Liver (tissue), 8 donors: ENCODE measurements at regions not wholly inside any gene's neighbourhood (a gene's known extent, or its start where the extent isn't known, plus 50 kb on each side); places are given as distances from the start of the nearest gene placed in this dataset.
A peak's percentile ranks its signal among the peaks of the same experiment; 100 is the strongest.

Experiments
- DNase-seq: peaks from one replicate; pipeline ENCODE4 v3.0.0-alpha.2; 2017; ENCODE audit warnings: low spot score
- H3K27ac ChIP-seq, 2 donors: one replicate each; pipeline ENCODE4 v1.7.0; 2013; ENCODE audit warnings: inconsistent platforms in 2 of 2, low read length in 2 of 2, control low read depth in 1 of 2, low read depth in 1 of 2, mild to moderate bottlenecking in 1 of 2
- H3K27me3 ChIP-seq, 4 donors: one replicate each; pipeline versions ENCODE4 v1.6.1 to v1.7.0; 2013; ENCODE audit warnings: low read length in 3 of 4, inconsistent platforms in 1 of 4, mild to moderate bottlenecking in 1 of 4, moderate library complexity in 1 of 4; ENCODE audit not compliant: control insufficient read depth in 4 of 4, insufficient read depth in 4 of 4
- H3K36me3 ChIP-seq, 4 donors: one replicate each; pipeline versions ENCODE4 v1.6.1 to v1.7.0; 2013; ENCODE audit warnings: low read length in 3 of 4, mild to moderate bottlenecking in 3 of 4, low read depth in 1 of 4, moderate library complexity in 1 of 4; ENCODE audit not compliant: control insufficient read depth in 4 of 4, insufficient read depth in 3 of 4
- H3K4me1 ChIP-seq, 4 donors: one replicate each; pipeline versions ENCODE4 v1.6.1 to v1.7.0; 2013; ENCODE audit warnings: low read length in 3 of 4, mild to moderate bottlenecking in 3 of 4, moderate library complexity in 1 of 4; ENCODE audit not compliant: control insufficient read depth in 4 of 4, insufficient read depth in 4 of 4
- H3K4me3 ChIP-seq, 3 donors: one replicate each; pipeline versions ENCODE4 v1.6.1 to v1.7.0; 2013; ENCODE audit warnings: low read length in 3 of 3, control low read depth in 1 of 3, low read depth in 1 of 3, mild to moderate bottlenecking in 1 of 3
- H3K9ac ChIP-seq, 2 donors: one replicate each; pipeline ENCODE4 v1.7.0; 2013; ENCODE audit warnings: low read length in 2 of 2, mild to moderate bottlenecking in 2 of 2, moderate library complexity in 2 of 2, control low read depth in 1 of 2, low read depth in 1 of 2
- H3K9me3 ChIP-seq, 4 donors: one replicate each; pipeline versions ENCODE4 v1.6.1 to v1.7.0; 2013; ENCODE audit warnings: low read length in 3 of 4; ENCODE audit not compliant: control insufficient read depth in 4 of 4
- ATF3 ChIP-seq: IDR thresholded peaks from 2 replicates; pipeline ENCODE4 v1.6.1; 2016; ENCODE audit warnings: antibody characterized with exemption
- CTCF ChIP-seq: fragments of 150-350 bp; IDR thresholded peaks from 2 replicates; pipeline ENCODE4 v1.5.1; 2017; ENCODE audit warnings: improper control_type of control experiment, low read depth, low read length; ENCODE audit not compliant: missing input control
- EGR1 ChIP-seq, 2 donors: IDR thresholded peaks; 2 replicates each; pipeline ENCODE4 v1.6.1; 2016 to 2018; ENCODE audit warnings: antibody characterized with exemption in 2 of 2, low read depth in 2 of 2
- FOXA1 ChIP-seq: IDR thresholded peaks from 2 replicates; pipeline ENCODE4 v1.6.1; 2016; ENCODE audit warnings: antibody characterized with exemption
- FOXA2 ChIP-seq: IDR thresholded peaks from 2 replicates; pipeline ENCODE4 v1.6.1; 2016; ENCODE audit warnings: antibody characterized with exemption
- GABPA ChIP-seq, 2 donors: IDR thresholded peaks in 1 of 2; conservative IDR thresholded peaks in 1 of 2; 2 replicates each; pipeline ENCODE4 v1.6.1; 2016; ENCODE audit warnings: antibody characterized with exemption in 2 of 2, mild to moderate bottlenecking in 1 of 2, moderate library complexity in 1 of 2
- HNF4A ChIP-seq, 2 donors: conservative IDR thresholded peaks; 2 replicates each; pipeline ENCODE4 v1.6.1; 2016; ENCODE audit warnings: antibody characterized with exemption in 2 of 2, mild to moderate bottlenecking in 2 of 2
- HNF4G ChIP-seq: IDR thresholded peaks from 2 replicates; pipeline ENCODE4 v1.6.1; 2016; ENCODE audit warnings: antibody characterized with exemption
- JUND ChIP-seq, 2 donors: IDR thresholded peaks; 2 replicates each; pipeline ENCODE4 v1.6.1; 2016; ENCODE audit warnings: antibody characterized with exemption in 2 of 2
- MAX ChIP-seq: IDR thresholded peaks from 2 replicates; pipeline ENCODE4 v1.6.1; 2016; ENCODE audit warnings: antibody characterized with exemption
- NR2F2 ChIP-seq: IDR thresholded peaks from 2 replicates; pipeline ENCODE4 v1.6.1; 2016; ENCODE audit warnings: antibody characterized with exemption
- RAD21 ChIP-seq, 2 donors: IDR thresholded peaks; 2 replicates each; pipeline ENCODE4 v1.6.1; 2016; ENCODE audit warnings: antibody characterized with exemption in 2 of 2, mild to moderate bottlenecking in 2 of 2
- REST ChIP-seq: IDR thresholded peaks from 2 replicates; pipeline ENCODE4 v1.6.1; 2016; ENCODE audit warnings: antibody characterized with exemption, mild to moderate bottlenecking
- RXRA ChIP-seq, 2 donors: IDR thresholded peaks; 2 replicates each; pipeline ENCODE4 v1.6.1; 2017 to 2018; ENCODE audit warnings: antibody characterized with exemption in 2 of 2, mild to moderate bottlenecking in 1 of 2
- SP1 ChIP-seq: IDR thresholded peaks from 2 replicates; pipeline ENCODE4 v1.6.1; 2018; ENCODE audit warnings: antibody characterized with exemption, mild to moderate bottlenecking
- TAF1 ChIP-seq: conservative IDR thresholded peaks from 2 replicates; pipeline ENCODE4 v1.6.1; 2016; ENCODE audit warnings: antibody characterized with exemption, mild to moderate bottlenecking
- YY1 ChIP-seq: IDR thresholded peaks from 2 replicates; pipeline ENCODE4 v1.6.1; 2016; ENCODE audit warnings: antibody characterized with exemption, mild to moderate bottlenecking
- ZBTB33 ChIP-seq: IDR thresholded peaks from 2 replicates; pipeline ENCODE4 v1.6.1; 2016; ENCODE audit warnings: antibody characterized with exemption
- WGBS: extraction: QIAGEN DNeasy Blood & Tissue Kit; methylation state at CpG from one replicate; pipeline ENCODE4 v1.1.7; 2013; 5-methylcytosine and 5-hydroxymethylcytosine counted together
- donor health status: healthy.
- donor health status: healthy.
- donor health status: healthy.
- donor health status: healthy.
- donor health status: healthy.

- Histone ChIP-seq H3K9me3 (peaks cover 0 to 10% (median 3%) of the 10 kb centered on the region in 4 donors), H3K27ac (no peak overlapping the region), H3K36me3 (no peaks in the 10 kb centered on the region), H3K9ac (no peak overlapping the region), H3K4me1 (peaks cover 0 to 24% (median 16%) of the 10 kb centered on the region in 4 donors), H3K4me3 (peak overlapping the region in 1 of 3 donors; percentile 0), H3K27me3 (no peaks in the 10 kb centered on the region)
- DNase-seq, result no peak
- TF ChIP-seq REST, result no peak
- no peak for TF ChIP-seq EGR1 (IDR thresholded peaks at IDR 0.05; ENCODE audit: low read depth in 2 of 2)
- TF ChIP-seq FOXA2, result no peak
- no peak for TF ChIP-seq GABPA (IDR thresholded peaks at IDR 0.05 in 1 of 2, conservative IDR thresholded peaks at IDR 0.05 in 1 of 2)
- no peak for TF ChIP-seq YY1
- no peak for TF ChIP-seq JUND (IDR thresholded peaks at IDR 0.05)
- no peak for TF ChIP-seq TAF1
- no peak for TF ChIP-seq HNF4G
- TF ChIP-seq RAD21 (IDR thresholded peaks at IDR 0.05), result no peak
- no peak for TF ChIP-seq SP1
- TF ChIP-seq FOXA1, result no peak
- TF ChIP-seq HNF4A (conservative IDR thresholded peaks at IDR 0.05), result no peak
- TF ChIP-seq ATF3, result no peak
- no peak for TF ChIP-seq CTCF
- TF ChIP-seq MAX, result no peak
- TF ChIP-seq NR2F2, result no peak
- no peak for TF ChIP-seq ZBTB33
- no peak for TF ChIP-seq RXRA (IDR thresholded peaks at IDR 0.05)
- WGBS, result 94% methylated on average over 5 of the region's 5 CpGs
Observed at GRCh38 chr16:17915791-17916190, 420.7 kb downstream of the NPIPA8 start.
